ENCODE measurements at regions not wholly inside any gene's neighbourhood (a gene's known extent, or its start where the extent isn't known, plus 50 kb on each side); places are given as distances from the start of the nearest gene placed in this dataset.

- TF ChIP-seq POLR2A (IDR thresholded peaks at IDR 0.05) (no peak), EP300 (IDR thresholded peaks at IDR 0.05) (no peak)
Measured at GRCh38 chr5:3742750-3743149, 147.1 kb downstream of the IRX1 start.
